Endodermal cell (in vitro differentiated cells): ENCODE measurements at regions not wholly inside any gene's neighbourhood (a gene's known extent, or its start where the extent isn't known, plus 50 kb on each side); places are given as distances from the start of the nearest gene placed in this dataset.
A peak's percentile ranks its signal among the peaks of the same experiment; 100 is the strongest.

Experiments
- DNase-seq: peaks from one replicate; pipeline ENCODE4 v3.0.0-alpha.2; 2017
- H3K27ac ChIP-seq: 2 replicates; pipeline ENCODE4 v1.5.1; 2013; ENCODE audit warnings: mild to moderate bottlenecking, low read depth, low read length, moderate library complexity
- H3K27me3 ChIP-seq: 2 replicates; pipeline ENCODE4 v1.6.1; 2013; ENCODE audit warnings: mild to moderate bottlenecking, low read length, moderate library complexity; ENCODE audit not compliant: insufficient read depth, control insufficient read depth, poor library complexity, severe bottlenecking
- H3K36me3 ChIP-seq: 2 replicates; pipeline ENCODE4 v1.7.0; 2013; ENCODE audit warnings: mild to moderate bottlenecking, low read length, moderate library complexity; ENCODE audit not compliant: control insufficient read depth, insufficient read depth
- H3K4me1 ChIP-seq: one replicate; pipeline ENCODE4 v1.7.0; 2013; ENCODE audit warnings: low read length; ENCODE audit not compliant: control insufficient read depth, insufficient read depth
- H3K4me3 ChIP-seq: 2 replicates; pipeline ENCODE4 v1.5.1; 2013; ENCODE audit warnings: mild to moderate bottlenecking, low read length, moderate library complexity
- H3K9ac ChIP-seq: 2 replicates; pipeline ENCODE4 v1.6.1; 2013; ENCODE audit warnings: mild to moderate bottlenecking, low read length, moderate library complexity; ENCODE audit not compliant: poor library complexity, severe bottlenecking; ENCODE audit errors: extremely low read depth
- H3K9me3 ChIP-seq: 2 replicates; pipeline ENCODE4 v1.6.1; 2013; ENCODE audit warnings: mild to moderate bottlenecking, low read length, moderate library complexity; ENCODE audit not compliant: control insufficient read depth
- H3K27ac Mint-ChIP-seq: 2 replicates; pipeline ENCODE4 v1.8.0; 2020; ENCODE audit warnings: mixed read lengths
- H3K27me3 Mint-ChIP-seq: 2 replicates; pipeline ENCODE4 v1.8.0; 2021; ENCODE audit warnings: mild to moderate bottlenecking, mixed read lengths; ENCODE audit not compliant: insufficient read depth
- H3K36me3 Mint-ChIP-seq: 2 replicates; pipeline ENCODE4 v1.8.0; 2020; ENCODE audit warnings: low read depth, mixed read lengths
- H3K4me1 Mint-ChIP-seq: 2 replicates; pipeline ENCODE4 v1.8.0; 2020; ENCODE audit warnings: mixed read lengths
- H3K4me3 Mint-ChIP-seq: 2 replicates; pipeline ENCODE4 v1.8.0; 2020; ENCODE audit warnings: mild to moderate bottlenecking, moderate library complexity, mixed read lengths
- H3K9me3 Mint-ChIP-seq: 2 replicates; pipeline ENCODE4 v1.8.0; 2020; ENCODE audit warnings: mild to moderate bottlenecking, mixed read lengths
- CTCF ChIP-seq: fragments of 200-600 bp; sonication (generic); conservative IDR thresholded peaks from 2 replicates; pipeline ENCODE4 v1.5.0; 2021; ENCODE audit warnings: antibody characterized with exemption, mild to moderate bottlenecking
- WGBS, 2 experiments: methylation state at CpG; one replicate each; pipeline versions ENCODE4 v1.1.5 to v1.1.7; 2013; ENCODE audit warnings: missing lambda C conversion rate in 2 of 2, mixed read lengths in 1 of 2; ENCODE audit not compliant: insufficient coverage in 1 of 2, insufficient read length in 1 of 2; 5-methylcytosine and 5-hydroxymethylcytosine counted together

- no peak overlapping the region for H3K27ac ChIP-seq
- H3K4me1 Mint-ChIP-seq, result peaks cover 49% of the 10 kb centered on the region
- TF ChIP-seq CTCF, result no peak
- H3K27me3 Mint-ChIP-seq, result no peaks in the 10 kb centered on the region
- H3K4me3 ChIP-seq, result no peak overlapping the region
- no peaks in the 10 kb centered on the region for H3K36me3 ChIP-seq
- H3K9me3 Mint-ChIP-seq, result no peaks in the 10 kb centered on the region
- H3K27ac Mint-ChIP-seq, result peak overlapping the region; percentile 69
- H3K36me3 Mint-ChIP-seq, result no peaks in the 10 kb centered on the region
- peak; percentile 70 for DNase-seq
- WGBS, 2 experiments, result 53 to 64% methylated on average over 5 of the region's 6 CpGs
- H3K4me3 Mint-ChIP-seq, result no peak overlapping the region
- H3K9ac ChIP-seq, result no peak overlapping the region
- no peaks in the 10 kb centered on the region for H3K27me3 ChIP-seq
- H3K9me3 ChIP-seq, result peaks cover 9% of the 10 kb centered on the region
- no peaks in the 10 kb centered on the region for H3K4me1 ChIP-seq
Observed at GRCh38 chr7:96861-97260, 95.5 kb upstream of the FAM20C start.

- H3K27me3 Mint-ChIP-seq, result no peaks in the 10 kb centered on the region
- H3K4me1 ChIP-seq, result no peaks in the 10 kb centered on the region
- H3K27ac ChIP-seq, result no peak overlapping the region
- H3K27ac Mint-ChIP-seq, result peak overlapping the region; percentile 69
- no peak overlapping the region for H3K9ac ChIP-seq
- no peak overlapping the region for H3K4me3 Mint-ChIP-seq
- no peaks in the 10 kb centered on the region for H3K36me3 Mint-ChIP-seq
- peak; percentile 15 for TF ChIP-seq CTCF
- WGBS, 2 experiments, result 60 to 86% methylated on average over 1 to 3 of the region's 3 CpGs
- no peaks in the 10 kb centered on the region for H3K36me3 ChIP-seq
- H3K9me3 ChIP-seq, result peaks cover 9% of the 10 kb centered on the region
- no peak for DNase-seq
- H3K4me3 ChIP-seq, result no peak overlapping the region
- peaks cover 43% of the 10 kb centered on the region for H3K4me1 Mint-ChIP-seq
- no peaks in the 10 kb centered on the region for H3K9me3 Mint-ChIP-seq
- H3K27me3 ChIP-seq, result no peaks in the 10 kb centered on the region
Observed at GRCh38 chr7:97310-97841, 95.0 kb upstream of the FAM20C start.

GRCh38 chr7:101146-102046, 91.0 kb upstream of the FAM20C start:
- no peaks in the 10 kb centered on the region for H3K27me3 Mint-ChIP-seq
- no peak for TF ChIP-seq CTCF
- no peak overlapping the region for H3K27ac ChIP-seq

More at GRCh38 chr7:101146-102046, 91.0 kb upstream of the FAM20C start:
- Histone ChIP-seq H3K4me1 (no peaks in the 10 kb centered on the region), H3K27me3 (no peaks in the 10 kb centered on the region), H3K9ac (no peak overlapping the region), H3K36me3 (no peaks in the 10 kb centered on the region), H3K4me3 (no peak overlapping the region), H3K9me3 (peaks cover 9% of the 10 kb centered on the region)
- H3K4me1 Mint-ChIP-seq, result peaks cover 25% of the 10 kb centered on the region
- H3K4me3 Mint-ChIP-seq, result no peak overlapping the region
- peak; percentile 35 for DNase-seq
- H3K9me3 Mint-ChIP-seq, result no peaks in the 10 kb centered on the region
- no peak overlapping the region for H3K27ac Mint-ChIP-seq
- WGBS, 2 experiments, result 67 to 82% methylated on average over 9 to 10 of the region's 10 CpGs
- H3K36me3 Mint-ChIP-seq, result no peaks in the 10 kb centered on the region
